ENCODE measurements at regions not wholly inside any gene's neighbourhood (a gene's known extent, or its start where the extent isn't known, plus 50 kb on each side); places are given as distances from the start of the nearest gene placed in this dataset.

GRCh38 chr2:441258-442022 lies 153.5 kb upstream of the ALKAL2 start:
- no peaks in the 10 kb centered on the region for H3K36me3 ChIP-seq (ENCODE audit: control insufficient read depth, insufficient read depth, low read length)
- DNase-seq (ENCODE audit: low read depth), result no peak
- no peak for TF ChIP-seq CTCF (IDR thresholded peaks at IDR 0.05; ENCODE audit: insufficient read depth, low read length, poor library complexity, severe bottlenecking)
- H3K4me3 ChIP-seq (ENCODE audit: low read depth, low read length), result no peak overlapping the region
- H3K27me3 ChIP-seq (ENCODE audit: control insufficient read depth, insufficient read depth, low read length), result peaks cover 6% of the 10 kb centered on the region

GRCh38 chr2:440403-440740 lies 152.5 kb upstream of the ALKAL2 start:
- DNase-seq (ENCODE audit: low read depth), result no peak
- peaks cover 6% of the 10 kb centered on the region for H3K27me3 ChIP-seq (ENCODE audit: control insufficient read depth, insufficient read depth, low read length)
- no peaks in the 10 kb centered on the region for H3K36me3 ChIP-seq (ENCODE audit: control insufficient read depth, insufficient read depth, low read length)
- TF ChIP-seq CTCF (IDR thresholded peaks at IDR 0.05; ENCODE audit: insufficient read depth, low read length, poor library complexity, severe bottlenecking), result no peak
- H3K4me3 ChIP-seq (ENCODE audit: low read depth, low read length), result no peak overlapping the region

GRCh38 chr2:439556-440402 lies 151.9 kb upstream of the ALKAL2 start:
- H3K4me3 ChIP-seq (ENCODE audit: low read depth, low read length), result no peak overlapping the region
- TF ChIP-seq CTCF (IDR thresholded peaks at IDR 0.05; ENCODE audit: insufficient read depth, low read length, poor library complexity, severe bottlenecking), result no peak
- no peaks in the 10 kb centered on the region for H3K36me3 ChIP-seq (ENCODE audit: control insufficient read depth, insufficient read depth, low read length)
- H3K27me3 ChIP-seq (ENCODE audit: control insufficient read depth, insufficient read depth, low read length), result peaks cover 6% of the 10 kb centered on the region
- DNase-seq (ENCODE audit: low read depth), result no peak

- Histone ChIP-seq H3K27me3 (ENCODE audit: control insufficient read depth, insufficient read depth, low read length) (peaks cover 6% of the 10 kb centered on the region), H3K4me3 (ENCODE audit: low read depth, low read length) (no peak overlapping the region), H3K36me3 (ENCODE audit: control insufficient read depth, insufficient read depth, low read length) (no peaks in the 10 kb centered on the region)
- no peak for TF ChIP-seq CTCF (IDR thresholded peaks at IDR 0.05; ENCODE audit: insufficient read depth, low read length, poor library complexity, severe bottlenecking)
- no peak for DNase-seq (ENCODE audit: low read depth)
These were observed 151.2 kb upstream of the ALKAL2 start for GRCh38 chr2:439077-439476.

- Histone ChIP-seq H3K36me3 (ENCODE audit: control insufficient read depth, insufficient read depth, low read length) (no peaks in the 10 kb centered on the region), H3K27me3 (ENCODE audit: control insufficient read depth, insufficient read depth, low read length) (peaks cover 6% of the 10 kb centered on the region), H3K4me3 (ENCODE audit: low read depth, low read length) (no peak overlapping the region)
- no peak for DNase-seq (ENCODE audit: low read depth)
- no peak for TF ChIP-seq CTCF (IDR thresholded peaks at IDR 0.05; ENCODE audit: insufficient read depth, low read length, poor library complexity, severe bottlenecking)
These were observed 150.0 kb upstream of the ALKAL2 start for GRCh38 chr2:437756-438393.
